Activated naive CD8-positive, alpha-beta T cell treated with anti-CD3 and anti-CD28 coated beads, Interleukin-2, amount 10 ng/mL, durations not matched to agents 7 days and 5 days (primary cell): ENCODE measurements at regions not wholly inside any gene's neighbourhood (a gene's known extent, or its start where the extent isn't known, plus 50 kb on each side); places are given as distances from the start of the nearest gene placed in this dataset.

Source experiments
- ATAC-seq: fragments of 150-1000 bp; cut with Tn5 transposase; one replicate; pipeline ENCODE4 v1.10.0; 2021; ENCODE audit warnings: low read depth, moderate library complexity
- POLR2A ChIA-PET: fragments of 350-600 bp; sonication (Branson Sonifier 250); formaldehyde crosslinking; loops from one replicate; lab custom pipeline; 2021; ENCODE audit warnings: antibody characterized with exemption; lab: Charles Lee
- DNase-seq: peaks from one replicate; pipeline ENCODE4 v3.0.0; 2021
- H3K27ac Mint-ChIP-seq: one replicate; pipeline ENCODE4 v1.8.0; 2022; ENCODE audit warnings: mild to moderate bottlenecking, mixed read lengths
- H3K27me3 Mint-ChIP-seq: one replicate; pipeline ENCODE4 v1.8.0; 2022; ENCODE audit warnings: mild to moderate bottlenecking, moderate library complexity, mixed read lengths
- H3K36me3 Mint-ChIP-seq: one replicate; pipeline ENCODE4 v1.8.0; 2021; ENCODE audit warnings: mild to moderate bottlenecking, mixed read lengths
- H3K4me1 Mint-ChIP-seq: one replicate; pipeline ENCODE4 v1.8.0; 2021; ENCODE audit warnings: mixed read lengths
- H3K4me3 Mint-ChIP-seq: one replicate; pipeline ENCODE4 v1.8.0; 2022; ENCODE audit warnings: mild to moderate bottlenecking, moderate library complexity, mixed read lengths
- H3K9me3 Mint-ChIP-seq: one replicate; pipeline ENCODE4 v1.8.0; 2021; ENCODE audit warnings: mixed read lengths

- H3K27ac Mint-ChIP-seq, result no peak overlapping the region
- no peak for ATAC-seq
These were observed 631.5 kb upstream of the KLHL29 start for GRCh38 chr2:22753476-22753875.

GRCh38 chr2:22756276-22757043 is 628.5 kb upstream of the KLHL29 start:
- H3K27ac Mint-ChIP-seq, result no peak overlapping the region
- H3K4me3 Mint-ChIP-seq, result no peak overlapping the region
- no peak for ATAC-seq
- H3K36me3 Mint-ChIP-seq, result no peaks in the 10 kb centered on the region
- DNase-seq, result no peak
- H3K27me3 Mint-ChIP-seq, result no peaks in the 10 kb centered on the region
- no peaks in the 10 kb centered on the region for H3K4me1 Mint-ChIP-seq
- peaks cover 2% of the 10 kb centered on the region for H3K9me3 Mint-ChIP-seq
- POLR2A ChIA-PET, result no interaction called here

More at GRCh38 chr2:22753476-22753875, 631.5 kb upstream of the KLHL29 start:
- peaks cover 2% of the 10 kb centered on the region for H3K9me3 Mint-ChIP-seq
- no peaks in the 10 kb centered on the region for H3K36me3 Mint-ChIP-seq
- no peak overlapping the region for H3K4me3 Mint-ChIP-seq
- no peaks in the 10 kb centered on the region for H3K27me3 Mint-ChIP-seq
- POLR2A ChIA-PET, result no interaction called here
- no peaks in the 10 kb centered on the region for H3K4me1 Mint-ChIP-seq
- DNase-seq, result no peak

- DNase-seq (no peak), ATAC-seq (no peak)
- Mint-ChIP-seq H3K27me3 (no peaks in the 10 kb centered on the region), H3K27ac (no peak overlapping the region), H3K36me3 (no peaks in the 10 kb centered on the region), H3K4me3 (no peak overlapping the region), H3K4me1 (no peaks in the 10 kb centered on the region), H3K9me3 (peaks cover 2% of the 10 kb centered on the region)
- POLR2A ChIA-PET, result no interaction called here
These were observed 615.5 kb upstream of the KLHL29 start for GRCh38 chr2:22769497-22769896.

- Mint-ChIP-seq H3K4me3 (no peak overlapping the region), H3K27me3 (no peaks in the 10 kb centered on the region), H3K27ac (no peak overlapping the region), H3K36me3 (no peaks in the 10 kb centered on the region), H3K9me3 (no peaks in the 10 kb centered on the region), H3K4me1 (no peaks in the 10 kb centered on the region)
- DNase-seq (no peak), ATAC-seq (no peak)
- POLR2A ChIA-PET, result no interaction called here
These were observed 600.4 kb upstream of the KLHL29 start for GRCh38 chr2:22784566-22784965.

- H3K36me3 Mint-ChIP-seq, result no peaks in the 10 kb centered on the region
- no peaks in the 10 kb centered on the region for H3K9me3 Mint-ChIP-seq
- POLR2A ChIA-PET, result no interaction called here
- no peak overlapping the region for H3K27ac Mint-ChIP-seq
- no peak overlapping the region for H3K4me3 Mint-ChIP-seq
- H3K27me3 Mint-ChIP-seq, result no peaks in the 10 kb centered on the region
- no peaks in the 10 kb centered on the region for H3K4me1 Mint-ChIP-seq
- no peak for ATAC-seq
- DNase-seq, result no peak
These were observed 598.2 kb upstream of the KLHL29 start for GRCh38 chr2:22786817-22787216.

GRCh38 chr2:22787745-22788144 is 597.2 kb upstream of the KLHL29 start:
- DNase-seq (no peak), ATAC-seq (no peak)
- Mint-ChIP-seq H3K27ac (no peak overlapping the region), H3K4me1 (no peaks in the 10 kb centered on the region), H3K9me3 (no peaks in the 10 kb centered on the region), H3K4me3 (no peak overlapping the region), H3K27me3 (no peaks in the 10 kb centered on the region), H3K36me3 (no peaks in the 10 kb centered on the region)
- POLR2A ChIA-PET, result no interaction called here

GRCh38 chr2:22788749-22789327 is 596.1 kb upstream of the KLHL29 start:
- no peaks in the 10 kb centered on the region for H3K27me3 Mint-ChIP-seq
- POLR2A ChIA-PET, result no interaction called here
- no peak for DNase-seq
- no peak overlapping the region for H3K4me3 Mint-ChIP-seq
- H3K36me3 Mint-ChIP-seq, result no peaks in the 10 kb centered on the region
- no peaks in the 10 kb centered on the region for H3K4me1 Mint-ChIP-seq
- no peaks in the 10 kb centered on the region for H3K9me3 Mint-ChIP-seq
- no peak for ATAC-seq
- no peak overlapping the region for H3K27ac Mint-ChIP-seq

- Mint-ChIP-seq H3K27ac (no peak overlapping the region), H3K9me3 (peaks cover 2% of the 10 kb centered on the region), H3K4me1 (no peaks in the 10 kb centered on the region), H3K4me3 (no peak overlapping the region), H3K36me3 (no peaks in the 10 kb centered on the region), H3K27me3 (no peaks in the 10 kb centered on the region)
- DNase-seq, result no peak
- POLR2A ChIA-PET, result no interaction called here
- ATAC-seq, result no peak
These were observed 589.6 kb upstream of the KLHL29 start for GRCh38 chr2:22795287-22795866.

- DNase-seq (no peak), ATAC-seq (no peak)
- Mint-ChIP-seq H3K36me3 (no peaks in the 10 kb centered on the region), H3K4me3 (no peak overlapping the region), H3K27ac (no peak overlapping the region), H3K27me3 (no peaks in the 10 kb centered on the region), H3K9me3 (peaks cover 2% of the 10 kb centered on the region), H3K4me1 (no peaks in the 10 kb centered on the region)
- POLR2A ChIA-PET, result no interaction called here
These were observed 586.6 kb upstream of the KLHL29 start for GRCh38 chr2:22798386-22798785.

- ATAC-seq (no peak), DNase-seq (no peak)
- POLR2A ChIA-PET, result no interaction called here
- no peak overlapping the region for H3K4me3 Mint-ChIP-seq
- no peaks in the 10 kb centered on the region for H3K27me3 Mint-ChIP-seq
- H3K4me1 Mint-ChIP-seq, result no peaks in the 10 kb centered on the region
- H3K36me3 Mint-ChIP-seq, result no peaks in the 10 kb centered on the region
- peaks cover 8% of the 10 kb centered on the region for H3K9me3 Mint-ChIP-seq
- H3K27ac Mint-ChIP-seq, result no peak overlapping the region
These were observed 584.6 kb upstream of the KLHL29 start for GRCh38 chr2:22800412-22800811.

- H3K36me3 Mint-ChIP-seq, result no peaks in the 10 kb centered on the region
- peaks cover 10% of the 10 kb centered on the region for H3K9me3 Mint-ChIP-seq
- POLR2A ChIA-PET, result no interaction called here
- no peak overlapping the region for H3K4me3 Mint-ChIP-seq
- ATAC-seq (no peak), DNase-seq (no peak)
- H3K27ac Mint-ChIP-seq, result no peak overlapping the region
- no peaks in the 10 kb centered on the region for H3K4me1 Mint-ChIP-seq
- H3K27me3 Mint-ChIP-seq, result no peaks in the 10 kb centered on the region
These were observed 583.9 kb upstream of the KLHL29 start for GRCh38 chr2:22801071-22801470.

GRCh38 chr2:22801970-22802369 is 583.0 kb upstream of the KLHL29 start:
- POLR2A ChIA-PET, result no interaction called here
- DNase-seq, result no peak
- no peak overlapping the region for H3K4me3 Mint-ChIP-seq
- H3K4me1 Mint-ChIP-seq, result no peaks in the 10 kb centered on the region
- H3K9me3 Mint-ChIP-seq, result peaks cover 14% of the 10 kb centered on the region
- no peaks in the 10 kb centered on the region for H3K27me3 Mint-ChIP-seq
- no peak overlapping the region for H3K27ac Mint-ChIP-seq
- ATAC-seq, result no peak
- H3K36me3 Mint-ChIP-seq, result no peaks in the 10 kb centered on the region

- Mint-ChIP-seq H3K27ac (no peak overlapping the region), H3K36me3 (no peaks in the 10 kb centered on the region), H3K4me1 (no peaks in the 10 kb centered on the region), H3K4me3 (no peak overlapping the region), H3K9me3 (peaks cover 14% of the 10 kb centered on the region), H3K27me3 (no peaks in the 10 kb centered on the region)
- DNase-seq (no peak), ATAC-seq (no peak)
- POLR2A ChIA-PET, result no interaction called here
These were observed 577.1 kb upstream of the KLHL29 start for GRCh38 chr2:22807872-22808271.

- DNase-seq, result no peak
- POLR2A ChIA-PET, result no interaction called here
These were observed 574.4 kb upstream of the KLHL29 start for GRCh38 chr2:22810602-22811001.

More at GRCh38 chr2:22810602-22811001, 574.4 kb upstream of the KLHL29 start:
- H3K4me1 Mint-ChIP-seq, result no peaks in the 10 kb centered on the region
- H3K36me3 Mint-ChIP-seq, result no peaks in the 10 kb centered on the region
- no peak overlapping the region for H3K4me3 Mint-ChIP-seq
- no peak for ATAC-seq
- H3K27ac Mint-ChIP-seq, result no peak overlapping the region
- peaks cover 2% of the 10 kb centered on the region for H3K27me3 Mint-ChIP-seq
- peaks cover 4% of the 10 kb centered on the region for H3K9me3 Mint-ChIP-seq
